ENCODE measurements at regions not wholly inside any gene's neighbourhood (a gene's known extent, or its start where the extent isn't known, plus 50 kb on each side); places are given as distances from the start of the nearest gene placed in this dataset.
"Not testable (repeated sequence)": the region's sequence is repeated elsewhere in the genome, so short reads cannot be mapped to it uniquely, and the experiment has no call there.

GRCh38 chr3:102037209-102037608 is 187.9 kb downstream of the NFKBIZ start:
- ATAC-seq (ENCODE audit: insufficient read depth, low read depth) (no peak), DNase-seq (no peak)
- Histone ChIP-seq H3K79me2 (ENCODE audit: insufficient read depth, low read length) (no peaks in the 10 kb centered on the region), H3K27me3 (ENCODE audit: insufficient read depth, low read length, poor library complexity) (no peaks in the 10 kb centered on the region), H3K36me3 (ENCODE audit: insufficient read depth, low read length) (no peaks in the 10 kb centered on the region), H3K9me3 (ENCODE audit: insufficient read depth, low read length, severe bottlenecking) (peaks cover 2% of the 10 kb centered on the region), H3K27ac (ENCODE audit: low read length) (no peak overlapping the region), H3K4me1 (ENCODE audit: insufficient read depth, low read length) (no peaks in the 10 kb centered on the region), H3K4me2 (ENCODE audit: insufficient read depth, low read length) (no peak overlapping the region), H2AFZ (ENCODE audit: low read depth, low read length) (no peak overlapping the region), H3K9ac (ENCODE audit: low read depth, low read length) (no peak overlapping the region), H4K20me1 (ENCODE audit: insufficient read depth, low read length) (no peaks in the 10 kb centered on the region), H3K4me3 (ENCODE audit: low read depth in 1 of 2, low read length in 2 of 2) (no peak overlapping the region)
- TF ChIP-seq EZH2 (IDR thresholded peaks at IDR 0.05; ENCODE audit: borderline replicate concordance, low read depth, low read length, severe bottlenecking) (no peak), CTCF (IDR thresholded peaks at IDR 0.05; ENCODE audit: borderline replicate concordance, extremely low read depth, low read length, poor library complexity, severe bottlenecking) (no peak)

GRCh38 chr3:102037791-102038190 is 188.5 kb downstream of the NFKBIZ start:
- Histone ChIP-seq H3K27me3 (ENCODE audit: insufficient read depth, low read length, poor library complexity) (no peaks in the 10 kb centered on the region), H3K4me2 (ENCODE audit: insufficient read depth, low read length) (no peak overlapping the region), H3K27ac (ENCODE audit: low read length) (no peak overlapping the region), H3K4me3 (ENCODE audit: low read depth in 1 of 2, low read length in 2 of 2) (no peak overlapping the region), H3K79me2 (ENCODE audit: insufficient read depth, low read length) (no peaks in the 10 kb centered on the region), H3K9me3 (ENCODE audit: insufficient read depth, low read length, severe bottlenecking) (peaks cover 2% of the 10 kb centered on the region), H3K9ac (ENCODE audit: low read depth, low read length) (no peak overlapping the region), H2AFZ (ENCODE audit: low read depth, low read length) (no peak overlapping the region), H3K36me3 (ENCODE audit: insufficient read depth, low read length) (no peaks in the 10 kb centered on the region), H3K4me1 (ENCODE audit: insufficient read depth, low read length) (no peaks in the 10 kb centered on the region), H4K20me1 (ENCODE audit: insufficient read depth, low read length) (no peaks in the 10 kb centered on the region)
- ATAC-seq (ENCODE audit: insufficient read depth, low read depth) (no peak), DNase-seq (no peak)
- TF ChIP-seq EZH2 (IDR thresholded peaks at IDR 0.05; ENCODE audit: borderline replicate concordance, low read depth, low read length, severe bottlenecking) (no peak), CTCF (IDR thresholded peaks at IDR 0.05; ENCODE audit: borderline replicate concordance, extremely low read depth, low read length, poor library complexity, severe bottlenecking) (no peak)

- ATAC-seq (ENCODE audit: insufficient read depth, low read depth) (no peak), DNase-seq (no peak)
- Histone ChIP-seq H3K4me3 (ENCODE audit: low read depth in 1 of 2, low read length in 2 of 2) (no peak overlapping the region), H2AFZ (ENCODE audit: low read depth, low read length) (no peak overlapping the region), H3K4me2 (ENCODE audit: insufficient read depth, low read length) (no peak overlapping the region), H3K36me3 (ENCODE audit: insufficient read depth, low read length) (no peaks in the 10 kb centered on the region), H3K27ac (ENCODE audit: low read length) (no peak overlapping the region), H3K9me3 (ENCODE audit: insufficient read depth, low read length, severe bottlenecking) (peaks cover 2% of the 10 kb centered on the region), H3K79me2 (ENCODE audit: insufficient read depth, low read length) (no peaks in the 10 kb centered on the region), H3K4me1 (ENCODE audit: insufficient read depth, low read length) (no peaks in the 10 kb centered on the region), H3K27me3 (ENCODE audit: insufficient read depth, low read length, poor library complexity) (no peaks in the 10 kb centered on the region), H3K9ac (ENCODE audit: low read depth, low read length) (no peak overlapping the region), H4K20me1 (ENCODE audit: insufficient read depth, low read length) (no peaks in the 10 kb centered on the region)
- no peak for TF ChIP-seq EZH2 (IDR thresholded peaks at IDR 0.05; ENCODE audit: borderline replicate concordance, low read depth, low read length, severe bottlenecking)
- TF ChIP-seq CTCF (IDR thresholded peaks at IDR 0.05; ENCODE audit: borderline replicate concordance, extremely low read depth, low read length, poor library complexity, severe bottlenecking), result no peak
These were observed 189.3 kb downstream of the NFKBIZ start for GRCh38 chr3:102038477-102039142.

GRCh38 chr3:102040144-102040543 is 190.8 kb downstream of the NFKBIZ start:
- H2AFZ ChIP-seq (ENCODE audit: low read depth, low read length); H3K4me3 ChIP-seq (ENCODE audit: low read depth in 1 of 2, low read length in 2 of 2); DNase-seq; H3K4me2 ChIP-seq (ENCODE audit: insufficient read depth, low read length); H3K9me3 ChIP-seq (ENCODE audit: insufficient read depth, low read length, severe bottlenecking); H3K36me3 ChIP-seq (ENCODE audit: insufficient read depth, low read length); H3K9ac ChIP-seq (ENCODE audit: low read depth, low read length); H3K4me1 ChIP-seq (ENCODE audit: insufficient read depth, low read length); H3K79me2 ChIP-seq (ENCODE audit: insufficient read depth, low read length); H4K20me1 ChIP-seq (ENCODE audit: insufficient read depth, low read length); H3K27ac ChIP-seq (ENCODE audit: low read length); ATAC-seq (ENCODE audit: insufficient read depth, low read depth); H3K27me3 ChIP-seq (ENCODE audit: insufficient read depth, low read length, poor library complexity): not testable (repeated sequence)

Data from DND-41 (cell line).